CD4-positive, alpha-beta T cell (primary cell): ENCODE measurements at regions not wholly inside any gene's neighbourhood (a gene's known extent, or its start where the extent isn't known, plus 50 kb on each side); places are given as distances from the start of the nearest gene placed in this dataset.

Experiments
- ATAC-seq: fragments of 200-7000 bp; cut with Tn5 transposase; one replicate; pipeline ENCODE4 v1.10.0; 2022; ENCODE audit warnings: mild to moderate bottlenecking; ENCODE audit not compliant: poor library complexity
- CTCF ChIA-PET: fragments of 350-600 bp; sonication (Branson Sonifier 250); formaldehyde crosslinking; loops from one replicate; lab custom pipeline; 2021; ENCODE audit warnings: antibody characterized with exemption, inconsistent platforms; lab: Charles Lee
- POLR2A ChIA-PET: fragments of 350-600 bp; sonication (Branson Sonifier 250); formaldehyde crosslinking; loops from one replicate; lab custom pipeline; 2021; ENCODE audit warnings: antibody characterized with exemption, inconsistent platforms; lab: Charles Lee
- DNase-seq, 14 experiments: peaks; one replicate each; pipeline ENCODE4 v3.0.0-alpha.2; 2013 to 2020; ENCODE audit warnings: mixed read lengths in 2 of 14
- H3K27ac ChIP-seq, 2 donors: one replicate each; pipeline versions ENCODE4 v1.5.1 to v1.7.0; 2013; ENCODE audit warnings: low read length in 2 of 2, low read depth in 1 of 2, mild to moderate bottlenecking in 1 of 2
- H3K27me3 ChIP-seq, 2 experiments: 1 replicate in 1 of 2; 2 replicates in 1 of 2; pipeline versions ENCODE4 v1.6.1 to v1.7.0; 2013; ENCODE audit warnings: low read length in 2 of 2, control low read depth in 1 of 2, mild to moderate bottlenecking in 1 of 2, moderate library complexity in 1 of 2; ENCODE audit not compliant: insufficient read depth in 2 of 2, control insufficient read depth in 1 of 2
- H3K36me3 ChIP-seq: one replicate; pipeline ENCODE4 v1.6.1; 2013; ENCODE audit warnings: low read length, control low read depth; ENCODE audit not compliant: insufficient read depth
- H3K4me1 ChIP-seq: one replicate; pipeline ENCODE4 v1.6.1; 2013; ENCODE audit warnings: low read length, control low read depth; ENCODE audit not compliant: insufficient read depth
- H3K4me3 ChIP-seq: one replicate; pipeline ENCODE4 v1.5.1; 2013; ENCODE audit warnings: mild to moderate bottlenecking, low read length, moderate library complexity
- H3K9me3 ChIP-seq, 2 experiments: 1 replicate in 1 of 2; 2 replicates in 1 of 2; pipeline versions ENCODE4 v1.6.1 to v1.7.0; 2013; ENCODE audit warnings: low read length in 2 of 2, mild to moderate bottlenecking in 2 of 2, control low read depth in 1 of 2, moderate library complexity in 1 of 2; ENCODE audit not compliant: control insufficient read depth in 1 of 2, insufficient read depth in 1 of 2
- H3K27ac Mint-ChIP-seq: one replicate; pipeline ENCODE4 v1.8.0; 2020; ENCODE audit warnings: mixed read lengths
- H3K27me3 Mint-ChIP-seq: one replicate; pipeline ENCODE4 v1.8.0; 2021; ENCODE audit warnings: mixed read lengths
- H3K36me3 Mint-ChIP-seq: one replicate; pipeline ENCODE4 v1.8.0; 2021; ENCODE audit warnings: low read depth, mixed read lengths
- H3K4me1 Mint-ChIP-seq: one replicate; pipeline ENCODE4 v1.8.0; 2021; ENCODE audit warnings: low read depth, mixed read lengths
- H3K4me3 Mint-ChIP-seq: one replicate; pipeline ENCODE4 v1.8.0; 2020; ENCODE audit warnings: mild to moderate bottlenecking, mixed read lengths
- H3K9me3 Mint-ChIP-seq: one replicate; pipeline ENCODE4 v1.8.0; 2020; ENCODE audit warnings: mixed read lengths
- CTCF ChIP-seq: fragments of 200-600 bp; IDR thresholded peaks from one replicate; pipeline ENCODE4 v1.8.0; 2022; ENCODE audit warnings: antibody characterized with exemption, mild to moderate bottlenecking
- intact Hi-C, 2 experiments: fragments of 100-400 bp; cut with DNase I in 1 of 2; cut with micrococcal nuclease in 1 of 2; formaldehyde crosslinking; loops; one replicate each; pipeline versions ENCODE4 v1.15.1 to v1.9.0; 2023 to 2025; cut with DNase I, micrococcal nuclease

GRCh38 chr3:106908181-106908938 lies 468.9 kb upstream of the CCDC54 start:
- ATAC-seq (no peak), DNase-seq (peak in 1 of 14 experiments; percentile 5)
- no peak for TF ChIP-seq CTCF
- Histone ChIP-seq H3K27me3 (no peaks in the 10 kb centered on the region), H3K9me3 (peaks cover 0 to 14% of the 10 kb centered on the region in 2 experiments), H3K4me3 (no peak overlapping the region), H3K27ac (no peak overlapping the region), H3K4me1 (no peaks in the 10 kb centered on the region), H3K36me3 (no peaks in the 10 kb centered on the region)
- H3K9me3 Mint-ChIP-seq: peaks cover 2% of the 10 kb centered on the region
- H3K27me3 Mint-ChIP-seq: no peaks in the 10 kb centered on the region
- CTCF ChIA-PET: no interaction called here
- intact Hi-C loops: no loop called here
- POLR2A ChIA-PET: no interaction called here
- no peaks in the 10 kb centered on the region for H3K4me1 Mint-ChIP-seq
- H3K4me3 Mint-ChIP-seq: no peak overlapping the region
- H3K27ac Mint-ChIP-seq: no peak overlapping the region
- H3K36me3 Mint-ChIP-seq: no peaks in the 10 kb centered on the region

- no peaks in the 10 kb centered on the region for H3K9me3 Mint-ChIP-seq
- no peaks in the 10 kb centered on the region for H3K36me3 ChIP-seq
- H3K27me3 ChIP-seq: no peaks in the 10 kb centered on the region
- CTCF ChIA-PET: interaction anchor here (0.6 kb wide), 1 partner anchor 39 kb away, joined by 3 read pairs; no protein-coding TSS in a partner anchor
- H3K4me1 ChIP-seq: no peaks in the 10 kb centered on the region
- peaks cover 5% of the 10 kb centered on the region for H3K27me3 Mint-ChIP-seq
- no peaks in the 10 kb centered on the region for H3K4me1 Mint-ChIP-seq
- ATAC-seq (no peak), DNase-seq (no peak)
- no peak overlapping the region for H3K27ac ChIP-seq
- no peaks in the 10 kb centered on the region for H3K36me3 Mint-ChIP-seq
- peaks cover 0 to 11% of the 10 kb centered on the region in 2 experiments for H3K9me3 ChIP-seq
- no peak overlapping the region for H3K27ac Mint-ChIP-seq
- TF ChIP-seq CTCF: no peak
- H3K4me3 Mint-ChIP-seq: no peak overlapping the region
- no peak overlapping the region for H3K4me3 ChIP-seq
- POLR2A ChIA-PET: no interaction called here
- intact Hi-C loops: no loop called here
Measured at GRCh38 chr3:106913111-106913698, 464.0 kb upstream of the CCDC54 start.

GRCh38 chr3:106913966-106914365 lies 463.3 kb upstream of the CCDC54 start:
- Mint-ChIP-seq H3K4me3 (no peak overlapping the region), H3K27me3 (peaks cover 5% of the 10 kb centered on the region), H3K36me3 (no peaks in the 10 kb centered on the region), H3K9me3 (no peaks in the 10 kb centered on the region), H3K27ac (no peak overlapping the region), H3K4me1 (no peaks in the 10 kb centered on the region)
- ChIA-PET POLR2A (no interaction called here), CTCF (no interaction called here)
- peaks cover 0 to 3% of the 10 kb centered on the region in 2 experiments for H3K9me3 ChIP-seq
- H3K36me3 ChIP-seq: no peaks in the 10 kb centered on the region
- no peaks in the 10 kb centered on the region for H3K27me3 ChIP-seq
- no peak for DNase-seq
- no peaks in the 10 kb centered on the region for H3K4me1 ChIP-seq
- ATAC-seq: no peak
- H3K27ac ChIP-seq: no peak overlapping the region
- intact Hi-C loops: no loop called here
- TF ChIP-seq CTCF: no peak
- no peak overlapping the region for H3K4me3 ChIP-seq
